GM23338 (cell line): ENCODE measurements at regions not wholly inside any gene's neighbourhood (a gene's known extent, or its start where the extent isn't known, plus 50 kb on each side); places are given as distances from the start of the nearest gene placed in this dataset.

Source experiments
- ATAC-seq: fragments of 200-7000 bp; cut with Tn5 transposase; 3 replicates; pipeline ENCODE4 v1.9.1; 2020
- DNase-seq: peaks from one replicate; pipeline ENCODE4 v3.0.0-alpha.2; 2015; ENCODE audit warnings: low spot score
- H2AFZ ChIP-seq: fragments of 200-600 bp; sonication (generic); 2 replicates; pipeline ENCODE4 v1.8.0; 2016; ENCODE audit warnings: antibody characterized with exemption, mild to moderate bottlenecking, moderate library complexity
- H3F3A ChIP-seq: fragments of 200-600 bp; sonication (generic); replicated peaks from 2 replicates; pipeline ENCODE4 v1.8.0; 2017; ENCODE audit warnings: antibody characterized with exemption, mixed run types, low read depth
- H3K27ac ChIP-seq: fragments of 200-600 bp; sonication (generic); 2 replicates; pipeline ENCODE4 v1.6.1; 2016; ENCODE audit warnings: low read depth
- H3K27me3 ChIP-seq: fragments of 200-600 bp; sonication (generic); 2 replicates; pipeline ENCODE4 v1.8.0; 2016; ENCODE audit warnings: mild to moderate bottlenecking, mixed run types, moderate library complexity; ENCODE audit not compliant: insufficient read depth
- H3K36me3 ChIP-seq: fragments of 200-600 bp; sonication (generic); 2 replicates; pipeline ENCODE4 v1.8.0; 2016; ENCODE audit warnings: mild to moderate bottlenecking; ENCODE audit not compliant: insufficient read depth
- H3K4me1 ChIP-seq: fragments of 200-600 bp; sonication (generic); 2 replicates; pipeline ENCODE4 v1.8.0; 2016; ENCODE audit warnings: mild to moderate bottlenecking, moderate library complexity; ENCODE audit not compliant: insufficient read depth
- H3K4me2 ChIP-seq: fragments of 200-600 bp; sonication (generic); 2 replicates; pipeline ENCODE4 v1.7.1; 2017; ENCODE audit warnings: mixed run types
- H3K4me3 ChIP-seq: fragments of 200-600 bp; sonication (generic); 2 replicates; pipeline ENCODE4 v1.6.1; 2016; ENCODE audit warnings: mixed run types
- H3K79me2 ChIP-seq: fragments of 200-600 bp; sonication (generic); replicated peaks from 2 replicates; pipeline ENCODE4 v1.8.0; 2017; ENCODE audit warnings: mild to moderate bottlenecking; ENCODE audit not compliant: insufficient read depth
- H3K9me2 ChIP-seq: fragments of 200-600 bp; sonication (generic); 2 replicates; pipeline ENCODE4 v1.8.0; 2017; ENCODE audit not compliant: insufficient read depth
- H4K20me1 ChIP-seq: fragments of 200-600 bp; sonication (generic); replicated peaks from 2 replicates; pipeline ENCODE4 v1.8.0; 2017; ENCODE audit warnings: mild to moderate bottlenecking; ENCODE audit not compliant: insufficient read depth
- H3K27ac Mint-ChIP-seq: 2 replicates; pipeline ENCODE4 v1.8.0; 2020; ENCODE audit warnings: inconsistent platforms, mild to moderate bottlenecking, moderate library complexity, mixed read lengths
- H3K27me3 Mint-ChIP-seq: 3 replicates; pipeline ENCODE4 v1.8.0; 2022; ENCODE audit warnings: low read depth, mild to moderate bottlenecking, moderate library complexity, mixed read lengths, inconsistent platforms; ENCODE audit not compliant: insufficient read depth, poor library complexity
- H3K36me3 Mint-ChIP-seq: 3 replicates; pipeline ENCODE4 v1.8.0; 2021; ENCODE audit warnings: low read depth, mild to moderate bottlenecking, inconsistent platforms, moderate library complexity, mixed read lengths
- H3K4me1 Mint-ChIP-seq: 3 replicates; pipeline ENCODE4 v1.8.0; 2020; ENCODE audit warnings: mild to moderate bottlenecking, inconsistent platforms, mixed read lengths
- H3K4me3 Mint-ChIP-seq: 3 replicates; pipeline ENCODE4 v1.8.0; 2021; ENCODE audit warnings: moderate library complexity, mild to moderate bottlenecking, inconsistent platforms, mixed read lengths
- H3K9me3 Mint-ChIP-seq: 3 replicates; pipeline ENCODE4 v1.8.0; 2020; ENCODE audit warnings: moderate library complexity, mild to moderate bottlenecking, inconsistent platforms, mixed read lengths
- CREB1 ChIP-seq: fragments of 250-450 bp; sonication (Bioruptor Pico); IDR thresholded peaks from 2 replicates; pipeline ENCODE4 v1.5.0; 2020; ENCODE audit warnings: low read depth, mild to moderate bottlenecking, moderate library complexity
- EZH2 ChIP-seq: fragments of 200-600 bp; sonication (generic); IDR thresholded peaks from one replicate; pipeline ENCODE4 v1.8.0; 2017; ENCODE audit warnings: antibody characterized with exemption, mild to moderate bottlenecking, low read depth; ENCODE audit not compliant: unreplicated experiment
- EZH2phosphoT487 ChIP-seq: fragments of 200-600 bp; sonication (generic); IDR thresholded peaks from one replicate; pipeline ENCODE4 v1.8.1; 2018; ENCODE audit warnings: antibody characterized with exemption; ENCODE audit not compliant: unreplicated experiment
- JUNB ChIP-seq: IDR thresholded peaks from one replicate; pipeline ENCODE4 v1.6.1; 2016; ENCODE audit warnings: antibody characterized with exemption; ENCODE audit not compliant: unreplicated experiment
- NANOG ChIP-seq: IDR thresholded peaks from 2 replicates; pipeline ENCODE4 v1.6.1; 2016; ENCODE audit warnings: antibody characterized with exemption, borderline replicate concordance
- POLR2AphosphoS5 ChIP-seq: IDR thresholded peaks from 2 replicates; pipeline ENCODE4 v1.6.1; 2016; ENCODE audit warnings: antibody characterized with exemption, low read depth
- STAT1 ChIP-seq: IDR thresholded peaks from one replicate; pipeline ENCODE4 v1.6.1; 2016; ENCODE audit warnings: antibody characterized with exemption; ENCODE audit not compliant: unreplicated experiment
- ZNF114 ChIP-seq: fragments of 250-450 bp; sonication (Bioruptor Pico); IDR thresholded peaks from 2 replicates; pipeline ENCODE4 v1.5.0; 2020; ENCODE audit warnings: mild to moderate bottlenecking, moderate library complexity
- ZNF331 ChIP-seq: fragments of 250-450 bp; sonication (Bioruptor Pico); IDR thresholded peaks from 2 replicates; pipeline ENCODE4 v1.5.0; 2020; ENCODE audit warnings: low read depth, mild to moderate bottlenecking, moderate library complexity
- TF ChIP-seq, protein P1 (sequence below): fragments of 250-450 bp; sonication (Bioruptor Pico); IDR thresholded peaks from 2 replicates; pipeline ENCODE4 v1.5.0; 2020; ENCODE audit warnings: mild to moderate bottlenecking, moderate library complexity
- TF ChIP-seq, protein P2 (sequence below), 2 experiments: fragments of 200-600 bp in 1 of 2; sonication (generic) in 1 of 2; conservative IDR thresholded peaks; 2 replicates each; pipeline versions ENCODE4 v1.5.1 to v1.6.1; 2016 to 2017; ENCODE audit warnings: antibody characterized with exemption in 2 of 2, low read depth in 2 of 2, mild to moderate bottlenecking in 2 of 2, moderate library complexity in 1 of 2
- TF ChIP-seq, protein P3 (sequence below): IDR thresholded peaks from 2 replicates; pipeline ENCODE4 v1.6.1; 2016; ENCODE audit warnings: antibody characterized with exemption
- TF ChIP-seq, protein P4 (sequence below): IDR thresholded peaks from one replicate; pipeline ENCODE4 v1.6.1; 2018; ENCODE audit warnings: antibody characterized with exemption; ENCODE audit not compliant: unreplicated experiment

DNA sequence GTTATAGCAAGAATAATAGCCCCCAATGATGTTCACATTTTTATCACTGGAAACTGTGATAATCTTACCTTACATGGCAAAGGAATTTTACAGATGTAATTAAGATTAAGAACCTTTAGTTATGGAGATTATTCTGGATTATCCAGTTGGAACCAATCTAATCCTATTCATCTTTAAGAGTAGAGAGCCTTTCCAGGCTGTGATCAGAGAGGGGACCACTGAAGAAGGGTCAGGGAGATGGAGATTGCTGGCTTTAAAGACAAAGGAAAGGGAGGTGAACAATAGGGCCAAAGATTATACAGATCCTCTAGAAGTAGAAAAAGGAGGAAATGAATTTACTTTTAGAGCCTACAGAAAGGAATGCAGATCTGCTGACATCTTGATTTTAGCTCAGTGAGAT is 253.5 kb upstream of the GRIN3A start:
- Mint-ChIP-seq H3K4me1 (no peaks in the 10 kb centered on the region), H3K36me3 (peaks cover 17% of the 10 kb centered on the region), H3K27me3 (peaks cover 3% of the 10 kb centered on the region), H3K27ac (no peak overlapping the region), H3K4me3 (no peak overlapping the region), H3K9me3 (peaks cover 91% of the 10 kb centered on the region)
- Histone ChIP-seq H3K4me1 (no peaks in the 10 kb centered on the region), H3K27me3 (no peaks in the 10 kb centered on the region), H3K4me3 (no peak overlapping the region), H3F3A (no peaks in the 10 kb centered on the region), H3K36me3 (peaks cover 9% of the 10 kb centered on the region), H4K20me1 (no peaks in the 10 kb centered on the region), H2AFZ (no peak overlapping the region), H3K4me2 (no peak overlapping the region), H3K9me2 (no peaks in the 10 kb centered on the region), H3K79me2 (no peaks in the 10 kb centered on the region), H3K27ac (no peak overlapping the region)
- DNase-seq (no peak), ATAC-seq (no peak)
- TF ChIP-seq STAT1 (no peak), ZNF114 (CRISPR knock-in tag) (no peak), POLR2AphosphoS5 (no peak), CREB1 (CRISPR knock-in tag) (no peak), JUNB (no peak), ZNF331 (CRISPR knock-in tag) (no peak), EZH2 (no peak), NANOG (no peak), EZH2phosphoT487 (no peak)
- TF ChIP-seq, protein P1, sequence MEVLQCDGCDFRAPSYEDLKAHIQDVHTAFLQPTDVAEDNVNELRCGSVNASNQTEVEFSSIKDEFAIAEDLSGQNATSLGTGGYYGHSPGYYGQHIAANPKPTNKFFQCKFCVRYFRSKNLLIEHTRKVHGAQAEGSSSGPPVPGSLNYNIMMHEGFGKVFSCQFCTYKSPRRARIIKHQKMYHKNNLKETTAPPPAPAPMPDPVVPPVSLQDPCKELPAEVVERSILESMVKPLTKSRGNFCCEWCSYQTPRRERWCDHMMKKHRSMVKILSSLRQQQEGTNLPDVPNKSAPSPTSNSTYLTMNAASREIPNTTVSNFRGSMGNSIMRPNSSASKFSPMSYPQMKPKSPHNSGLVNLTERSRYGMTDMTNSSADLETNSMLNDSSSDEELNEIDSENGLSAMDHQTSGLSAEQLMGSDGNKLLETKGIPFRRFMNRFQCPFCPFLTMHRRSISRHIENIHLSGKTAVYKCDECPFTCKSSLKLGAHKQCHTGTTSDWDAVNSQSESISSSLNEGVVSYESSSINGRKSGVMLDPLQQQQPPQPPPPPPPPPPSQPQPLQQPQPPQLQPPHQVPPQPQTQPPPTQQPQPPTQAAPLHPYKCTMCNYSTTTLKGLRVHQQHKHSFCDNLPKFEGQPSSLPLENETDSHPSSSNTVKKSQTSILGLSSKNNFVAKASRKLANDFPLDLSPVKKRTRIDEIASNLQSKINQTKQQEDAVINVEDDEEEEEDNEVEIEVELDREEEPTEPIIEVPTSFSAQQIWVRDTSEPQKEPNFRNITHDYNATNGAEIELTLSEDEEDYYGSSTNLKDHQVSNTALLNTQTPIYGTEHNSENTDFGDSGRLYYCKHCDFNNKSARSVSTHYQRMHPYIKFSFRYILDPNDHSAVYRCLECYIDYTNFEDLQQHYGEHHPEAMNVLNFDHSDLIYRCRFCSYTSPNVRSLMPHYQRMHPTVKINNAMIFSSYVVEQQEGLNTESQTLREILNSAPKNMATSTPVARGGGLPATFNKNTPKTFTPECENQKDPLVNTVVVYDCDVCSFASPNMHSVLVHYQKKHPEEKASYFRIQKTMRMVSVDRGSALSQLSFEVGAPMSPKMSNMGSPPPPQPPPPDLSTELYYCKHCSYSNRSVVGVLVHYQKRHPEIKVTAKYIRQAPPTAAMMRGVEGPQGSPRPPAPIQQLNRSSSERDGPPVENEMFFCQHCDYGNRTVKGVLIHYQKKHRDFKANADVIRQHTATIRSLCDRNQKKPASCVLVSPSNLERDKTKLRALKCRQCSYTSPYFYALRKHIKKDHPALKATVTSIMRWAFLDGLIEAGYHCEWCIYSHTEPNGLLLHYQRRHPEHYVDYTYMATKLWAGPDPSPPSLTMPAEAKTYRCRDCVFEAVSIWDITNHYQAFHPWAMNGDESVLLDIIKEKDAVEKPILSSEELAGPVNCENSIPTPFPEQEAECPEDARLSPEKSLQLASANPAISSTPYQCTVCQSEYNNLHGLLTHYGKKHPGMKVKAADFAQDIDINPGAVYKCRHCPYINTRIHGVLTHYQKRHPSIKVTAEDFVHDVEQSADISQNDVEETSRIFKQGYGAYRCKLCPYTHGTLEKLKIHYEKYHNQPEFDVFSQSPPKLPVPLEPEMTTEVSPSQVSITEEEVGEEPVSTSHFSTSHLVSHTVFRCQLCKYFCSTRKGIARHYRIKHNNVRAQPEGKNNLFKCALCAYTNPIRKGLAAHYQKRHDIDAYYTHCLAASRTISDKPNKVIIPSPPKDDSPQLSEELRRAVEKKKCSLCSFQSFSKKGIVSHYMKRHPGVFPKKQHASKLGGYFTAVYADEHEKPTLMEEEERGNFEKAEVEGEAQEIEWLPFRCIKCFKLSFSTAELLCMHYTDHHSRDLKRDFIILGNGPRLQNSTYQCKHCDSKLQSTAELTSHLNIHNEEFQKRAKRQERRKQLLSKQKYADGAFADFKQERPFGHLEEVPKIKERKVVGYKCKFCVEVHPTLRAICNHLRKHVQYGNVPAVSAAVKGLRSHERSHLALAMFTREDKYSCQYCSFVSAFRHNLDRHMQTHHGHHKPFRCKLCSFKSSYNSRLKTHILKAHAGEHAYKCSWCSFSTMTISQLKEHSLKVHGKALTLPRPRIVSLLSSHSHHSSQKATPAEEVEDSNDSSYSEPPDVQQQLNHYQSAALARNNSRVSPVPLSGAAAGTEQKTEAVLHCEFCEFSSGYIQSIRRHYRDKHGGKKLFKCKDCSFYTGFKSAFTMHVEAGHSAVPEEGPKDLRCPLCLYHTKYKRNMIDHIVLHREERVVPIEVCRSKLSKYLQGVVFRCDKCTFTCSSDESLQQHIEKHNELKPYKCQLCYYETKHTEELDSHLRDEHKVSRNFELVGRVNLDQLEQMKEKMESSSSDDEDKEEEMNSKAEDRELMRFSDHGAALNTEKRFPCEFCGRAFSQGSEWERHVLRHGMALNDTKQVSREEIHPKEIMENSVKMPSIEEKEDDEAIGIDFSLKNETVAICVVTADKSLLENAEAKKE (CRISPR knock-in tag) = no peak
- TF ChIP-seq, protein P2, sequence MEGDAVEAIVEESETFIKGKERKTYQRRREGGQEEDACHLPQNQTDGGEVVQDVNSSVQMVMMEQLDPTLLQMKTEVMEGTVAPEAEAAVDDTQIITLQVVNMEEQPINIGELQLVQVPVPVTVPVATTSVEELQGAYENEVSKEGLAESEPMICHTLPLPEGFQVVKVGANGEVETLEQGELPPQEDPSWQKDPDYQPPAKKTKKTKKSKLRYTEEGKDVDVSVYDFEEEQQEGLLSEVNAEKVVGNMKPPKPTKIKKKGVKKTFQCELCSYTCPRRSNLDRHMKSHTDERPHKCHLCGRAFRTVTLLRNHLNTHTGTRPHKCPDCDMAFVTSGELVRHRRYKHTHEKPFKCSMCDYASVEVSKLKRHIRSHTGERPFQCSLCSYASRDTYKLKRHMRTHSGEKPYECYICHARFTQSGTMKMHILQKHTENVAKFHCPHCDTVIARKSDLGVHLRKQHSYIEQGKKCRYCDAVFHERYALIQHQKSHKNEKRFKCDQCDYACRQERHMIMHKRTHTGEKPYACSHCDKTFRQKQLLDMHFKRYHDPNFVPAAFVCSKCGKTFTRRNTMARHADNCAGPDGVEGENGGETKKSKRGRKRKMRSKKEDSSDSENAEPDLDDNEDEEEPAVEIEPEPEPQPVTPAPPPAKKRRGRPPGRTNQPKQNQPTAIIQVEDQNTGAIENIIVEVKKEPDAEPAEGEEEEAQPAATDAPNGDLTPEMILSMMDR (conservative IDR thresholded peaks at IDR 0.05; ENCODE audit: low read depth in 2 of 2) = no peak
- TF ChIP-seq, protein P3, sequence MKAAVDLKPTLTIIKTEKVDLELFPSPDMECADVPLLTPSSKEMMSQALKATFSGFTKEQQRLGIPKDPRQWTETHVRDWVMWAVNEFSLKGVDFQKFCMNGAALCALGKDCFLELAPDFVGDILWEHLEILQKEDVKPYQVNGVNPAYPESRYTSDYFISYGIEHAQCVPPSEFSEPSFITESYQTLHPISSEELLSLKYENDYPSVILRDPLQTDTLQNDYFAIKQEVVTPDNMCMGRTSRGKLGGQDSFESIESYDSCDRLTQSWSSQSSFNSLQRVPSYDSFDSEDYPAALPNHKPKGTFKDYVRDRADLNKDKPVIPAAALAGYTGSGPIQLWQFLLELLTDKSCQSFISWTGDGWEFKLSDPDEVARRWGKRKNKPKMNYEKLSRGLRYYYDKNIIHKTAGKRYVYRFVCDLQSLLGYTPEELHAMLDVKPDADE = no peak
- TF ChIP-seq, protein P4, sequence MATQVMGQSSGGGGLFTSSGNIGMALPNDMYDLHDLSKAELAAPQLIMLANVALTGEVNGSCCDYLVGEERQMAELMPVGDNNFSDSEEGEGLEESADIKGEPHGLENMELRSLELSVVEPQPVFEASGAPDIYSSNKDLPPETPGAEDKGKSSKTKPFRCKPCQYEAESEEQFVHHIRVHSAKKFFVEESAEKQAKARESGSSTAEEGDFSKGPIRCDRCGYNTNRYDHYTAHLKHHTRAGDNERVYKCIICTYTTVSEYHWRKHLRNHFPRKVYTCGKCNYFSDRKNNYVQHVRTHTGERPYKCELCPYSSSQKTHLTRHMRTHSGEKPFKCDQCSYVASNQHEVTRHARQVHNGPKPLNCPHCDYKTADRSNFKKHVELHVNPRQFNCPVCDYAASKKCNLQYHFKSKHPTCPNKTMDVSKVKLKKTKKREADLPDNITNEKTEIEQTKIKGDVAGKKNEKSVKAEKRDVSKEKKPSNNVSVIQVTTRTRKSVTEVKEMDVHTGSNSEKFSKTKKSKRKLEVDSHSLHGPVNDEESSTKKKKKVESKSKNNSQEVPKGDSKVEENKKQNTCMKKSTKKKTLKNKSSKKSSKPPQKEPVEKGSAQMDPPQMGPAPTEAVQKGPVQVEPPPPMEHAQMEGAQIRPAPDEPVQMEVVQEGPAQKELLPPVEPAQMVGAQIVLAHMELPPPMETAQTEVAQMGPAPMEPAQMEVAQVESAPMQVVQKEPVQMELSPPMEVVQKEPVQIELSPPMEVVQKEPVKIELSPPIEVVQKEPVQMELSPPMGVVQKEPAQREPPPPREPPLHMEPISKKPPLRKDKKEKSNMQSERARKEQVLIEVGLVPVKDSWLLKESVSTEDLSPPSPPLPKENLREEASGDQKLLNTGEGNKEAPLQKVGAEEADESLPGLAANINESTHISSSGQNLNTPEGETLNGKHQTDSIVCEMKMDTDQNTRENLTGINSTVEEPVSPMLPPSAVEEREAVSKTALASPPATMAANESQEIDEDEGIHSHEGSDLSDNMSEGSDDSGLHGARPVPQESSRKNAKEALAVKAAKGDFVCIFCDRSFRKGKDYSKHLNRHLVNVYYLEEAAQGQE = no peak
